ENCODE measurements at regions not wholly inside any gene's neighbourhood (a gene's known extent, or its start where the extent isn't known, plus 50 kb on each side); places are given as distances from the start of the nearest gene placed in this dataset.

DNA sequence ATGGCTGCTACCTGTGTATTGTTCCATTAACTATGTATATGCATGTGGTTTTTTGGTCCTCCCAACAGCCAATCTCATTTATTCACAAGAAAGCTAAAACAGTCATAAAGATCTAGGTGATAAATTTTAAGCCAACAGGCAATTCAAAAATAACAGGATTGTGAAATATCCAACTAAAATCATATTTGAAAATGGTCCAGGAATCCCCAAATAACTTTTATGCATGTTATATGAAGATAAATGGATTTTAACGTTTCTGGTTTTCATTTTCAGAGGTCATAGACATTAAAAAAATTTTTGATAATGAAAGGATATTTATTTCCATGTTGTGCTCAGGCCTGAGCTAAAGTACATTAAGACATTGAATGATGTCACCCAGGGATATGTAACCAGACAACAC, 96.8 kb upstream of the JAZF1 start:
- TF ChIP-seq POLR2AphosphoS5 (IDR thresholded peaks at IDR 0.05) (no peak), POLR2A (IDR thresholded peaks at IDR 0.05) (no peak)
- TF ChIP-seq, protein P1, sequence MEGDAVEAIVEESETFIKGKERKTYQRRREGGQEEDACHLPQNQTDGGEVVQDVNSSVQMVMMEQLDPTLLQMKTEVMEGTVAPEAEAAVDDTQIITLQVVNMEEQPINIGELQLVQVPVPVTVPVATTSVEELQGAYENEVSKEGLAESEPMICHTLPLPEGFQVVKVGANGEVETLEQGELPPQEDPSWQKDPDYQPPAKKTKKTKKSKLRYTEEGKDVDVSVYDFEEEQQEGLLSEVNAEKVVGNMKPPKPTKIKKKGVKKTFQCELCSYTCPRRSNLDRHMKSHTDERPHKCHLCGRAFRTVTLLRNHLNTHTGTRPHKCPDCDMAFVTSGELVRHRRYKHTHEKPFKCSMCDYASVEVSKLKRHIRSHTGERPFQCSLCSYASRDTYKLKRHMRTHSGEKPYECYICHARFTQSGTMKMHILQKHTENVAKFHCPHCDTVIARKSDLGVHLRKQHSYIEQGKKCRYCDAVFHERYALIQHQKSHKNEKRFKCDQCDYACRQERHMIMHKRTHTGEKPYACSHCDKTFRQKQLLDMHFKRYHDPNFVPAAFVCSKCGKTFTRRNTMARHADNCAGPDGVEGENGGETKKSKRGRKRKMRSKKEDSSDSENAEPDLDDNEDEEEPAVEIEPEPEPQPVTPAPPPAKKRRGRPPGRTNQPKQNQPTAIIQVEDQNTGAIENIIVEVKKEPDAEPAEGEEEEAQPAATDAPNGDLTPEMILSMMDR (IDR thresholded peaks at IDR 0.05), result no peak

All from transverse colon (tissue), 4 donors.